K562 (cell line): ENCODE measurements at regions not wholly inside any gene's neighbourhood (a gene's known extent, or its start where the extent isn't known, plus 50 kb on each side); places are given as distances from the start of the nearest gene placed in this dataset.
A peak's percentile ranks its signal among the peaks of the same experiment; 100 is the strongest.

Experiments used
- CHD4 ChIP-seq: fragments of 200-600 bp; sonication (generic); IDR thresholded peaks from 3 replicates; pipeline ENCODE4 v1.6.1; 2012; ENCODE audit warnings: low read depth, mild to moderate bottlenecking, mixed read lengths, low read length, inconsistent platforms; ENCODE audit not compliant: insufficient read depth, insufficient replicate concordance, poor library complexity, severe bottlenecking
- E4F1 ChIP-seq: fragments of 250-450 bp; sonication (Bioruptor Pico); IDR thresholded peaks from 2 replicates; pipeline ENCODE4 v1.5.0; 2021; ENCODE audit warnings: mild to moderate bottlenecking, borderline replicate concordance
- JUNB ChIP-seq: fragments of 450-650 bp; formaldehyde crosslinking; conservative IDR thresholded peaks from 2 replicates; pipeline ENCODE4 v1.4.0; 2020; ENCODE audit warnings: mild to moderate bottlenecking
- NR4A1 ChIP-seq, 2 experiments: fragments of 250-450 bp in 1 of 2; fragments of 450-650 bp in 1 of 2; sonication (Bioruptor Pico) in 1 of 2; IDR thresholded peaks; 2 replicates each; pipeline versions ENCODE4 v1.4.0 to v1.6.1; 2016 to 2020; ENCODE audit warnings: mild to moderate bottlenecking in 2 of 2, missing compliant biosample characterization in 1 of 2, missing genetic modification characterization in 1 of 2, moderate library complexity in 1 of 2
- PCBP1 ChIP-seq: fragments of 200-400 bp; formaldehyde crosslinking; IDR thresholded peaks from 2 replicates; pipeline ENCODE4 v1.6.1; 2018; ENCODE audit warnings: mild to moderate bottlenecking, low read depth, low read length; ENCODE audit not compliant: poor library complexity, severe bottlenecking
- RHOXF2B ChIP-seq: fragments of 250-450 bp; sonication (Bioruptor Pico); conservative IDR thresholded peaks from 2 replicates; pipeline ENCODE4 v1.5.1; 2021
- RNF2 ChIP-seq: sonication (generic); IDR thresholded peaks from 2 replicates; pipeline ENCODE4 v1.6.1; 2016
- SMARCE1 ChIP-seq: fragments of 450-650 bp; IDR thresholded peaks from 2 replicates; pipeline ENCODE4 v1.7.1; 2016; ENCODE audit warnings: mild to moderate bottlenecking
- ZNF134 ChIP-seq: fragments of 250-450 bp; sonication (Bioruptor Pico); conservative IDR thresholded peaks from 2 replicates; pipeline ENCODE4 v1.4.0; 2020
- ZNF444 ChIP-seq: fragments of 250-450 bp; sonication (Bioruptor Pico); IDR thresholded peaks from 2 replicates; pipeline ENCODE4 v1.4.0; 2020; ENCODE audit warnings: mild to moderate bottlenecking, moderate library complexity
- TF ChIP-seq, protein P1 (sequence below), 2 experiments: fragments of 450-650 bp; conservative IDR thresholded peaks; 2 replicates each; pipeline ENCODE4 v1.6.1; 2017; ENCODE audit warnings: mild to moderate bottlenecking in 2 of 2, moderate library complexity in 2 of 2
- TF ChIP-seq, protein P2 (sequence below): sonication (generic); IDR thresholded peaks from 2 replicates; pipeline ENCODE4 v1.6.1; 2016
- TF ChIP-seq, protein P3 (sequence below): IDR thresholded peaks from 2 replicates; pipeline ENCODE4 v1.6.1; 2011; ENCODE audit warnings: borderline replicate concordance, low read depth, mild to moderate bottlenecking, moderate library complexity, low read length; ENCODE audit not compliant: insufficient read depth, poor library complexity, severe bottlenecking
- TF ChIP-seq, protein P4 (sequence below): sonication (generic); formaldehyde crosslinking; IDR thresholded peaks from 2 replicates; pipeline ENCODE4 v1.8.0; 2022; ENCODE audit warnings: mild to moderate bottlenecking, missing genetic modification reagents

DNA sequence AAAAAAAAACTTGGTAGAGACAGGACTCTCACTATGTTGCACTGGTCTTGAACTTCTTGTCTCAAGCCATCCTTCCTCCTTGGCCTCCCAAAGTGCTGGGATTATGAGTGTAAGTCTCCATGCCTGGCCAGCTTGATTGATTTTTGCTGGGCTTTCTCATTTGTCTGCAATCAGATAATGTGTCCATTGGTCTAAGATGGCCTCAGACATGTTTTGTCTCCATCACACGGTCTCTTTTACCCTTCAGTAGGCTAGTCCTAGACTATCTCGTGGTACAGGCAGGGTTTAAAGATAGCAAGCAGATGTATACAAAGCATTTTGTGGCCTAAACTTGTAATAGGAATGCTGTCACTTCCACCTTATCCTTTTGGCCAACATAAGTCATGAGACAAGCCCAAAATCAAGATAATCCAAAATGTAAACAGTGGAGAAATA, 289.1 kb downstream of the TFAP2B start (continued):
- TF ChIP-seq, protein P1, sequence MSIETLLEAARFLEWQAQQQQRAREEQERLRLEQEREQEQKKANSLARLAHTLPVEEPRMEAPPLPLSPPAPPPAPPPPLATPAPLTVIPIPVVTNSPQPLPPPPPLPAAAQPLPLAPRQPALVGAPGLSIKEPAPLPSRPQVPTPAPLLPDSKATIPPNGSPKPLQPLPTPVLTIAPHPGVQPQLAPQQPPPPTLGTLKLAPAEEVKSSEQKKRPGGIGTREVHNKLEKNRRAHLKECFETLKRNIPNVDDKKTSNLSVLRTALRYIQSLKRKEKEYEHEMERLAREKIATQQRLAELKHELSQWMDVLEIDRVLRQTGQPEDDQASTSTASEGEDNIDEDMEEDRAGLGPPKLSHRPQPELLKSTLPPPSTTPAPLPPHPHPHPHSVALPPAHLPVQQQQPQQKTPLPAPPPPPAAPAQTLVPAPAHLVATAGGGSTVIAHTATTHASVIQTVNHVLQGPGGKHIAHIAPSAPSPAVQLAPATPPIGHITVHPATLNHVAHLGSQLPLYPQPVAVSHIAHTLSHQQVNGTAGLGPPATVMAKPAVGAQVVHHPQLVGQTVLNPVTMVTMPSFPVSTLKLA (conservative IDR thresholded peaks at IDR 0.05): peak in 1 of 2 experiments; percentile 65; a peak in 1 of 4 replicates
- TF ChIP-seq ZNF444 (no peak), PCBP1 (no peak), JUNB (CRISPR knock-in tag) (no peak), ZNF134 (peak; percentile 56; the same call in 1 of the 2 replicates), NR4A1 (CRISPR knock-in tag; IDR thresholded peaks at IDR 0.05) (no peak), NR4A1 (tag; IDR thresholded peaks at IDR 0.05) (peak; percentile 93), RNF2 (no peak), SMARCE1 (peak; percentile 69; the same call in 1 of the 2 replicates), CHD4 (no peak), E4F1 (CRISPR knock-in tag) (no peak), RHOXF2B (CRISPR knock-in tag) (no peak)
- TF ChIP-seq, protein P2, sequence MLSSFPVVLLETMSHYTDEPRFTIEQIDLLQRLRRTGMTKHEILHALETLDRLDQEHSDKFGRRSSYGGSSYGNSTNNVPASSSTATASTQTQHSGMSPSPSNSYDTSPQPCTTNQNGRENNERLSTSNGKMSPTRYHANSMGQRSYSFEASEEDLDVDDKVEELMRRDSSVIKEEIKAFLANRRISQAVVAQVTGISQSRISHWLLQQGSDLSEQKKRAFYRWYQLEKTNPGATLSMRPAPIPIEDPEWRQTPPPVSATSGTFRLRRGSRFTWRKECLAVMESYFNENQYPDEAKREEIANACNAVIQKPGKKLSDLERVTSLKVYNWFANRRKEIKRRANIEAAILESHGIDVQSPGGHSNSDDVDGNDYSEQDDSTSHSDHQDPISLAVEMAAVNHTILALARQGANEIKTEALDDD: peak; percentile 78
- TF ChIP-seq, protein P3, sequence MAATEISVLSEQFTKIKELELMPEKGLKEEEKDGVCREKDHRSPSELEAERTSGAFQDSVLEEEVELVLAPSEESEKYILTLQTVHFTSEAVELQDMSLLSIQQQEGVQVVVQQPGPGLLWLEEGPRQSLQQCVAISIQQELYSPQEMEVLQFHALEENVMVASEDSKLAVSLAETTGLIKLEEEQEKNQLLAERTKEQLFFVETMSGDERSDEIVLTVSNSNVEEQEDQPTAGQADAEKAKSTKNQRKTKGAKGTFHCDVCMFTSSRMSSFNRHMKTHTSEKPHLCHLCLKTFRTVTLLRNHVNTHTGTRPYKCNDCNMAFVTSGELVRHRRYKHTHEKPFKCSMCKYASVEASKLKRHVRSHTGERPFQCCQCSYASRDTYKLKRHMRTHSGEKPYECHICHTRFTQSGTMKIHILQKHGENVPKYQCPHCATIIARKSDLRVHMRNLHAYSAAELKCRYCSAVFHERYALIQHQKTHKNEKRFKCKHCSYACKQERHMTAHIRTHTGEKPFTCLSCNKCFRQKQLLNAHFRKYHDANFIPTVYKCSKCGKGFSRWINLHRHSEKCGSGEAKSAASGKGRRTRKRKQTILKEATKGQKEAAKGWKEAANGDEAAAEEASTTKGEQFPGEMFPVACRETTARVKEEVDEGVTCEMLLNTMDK: no peak
- TF ChIP-seq, protein P4, sequence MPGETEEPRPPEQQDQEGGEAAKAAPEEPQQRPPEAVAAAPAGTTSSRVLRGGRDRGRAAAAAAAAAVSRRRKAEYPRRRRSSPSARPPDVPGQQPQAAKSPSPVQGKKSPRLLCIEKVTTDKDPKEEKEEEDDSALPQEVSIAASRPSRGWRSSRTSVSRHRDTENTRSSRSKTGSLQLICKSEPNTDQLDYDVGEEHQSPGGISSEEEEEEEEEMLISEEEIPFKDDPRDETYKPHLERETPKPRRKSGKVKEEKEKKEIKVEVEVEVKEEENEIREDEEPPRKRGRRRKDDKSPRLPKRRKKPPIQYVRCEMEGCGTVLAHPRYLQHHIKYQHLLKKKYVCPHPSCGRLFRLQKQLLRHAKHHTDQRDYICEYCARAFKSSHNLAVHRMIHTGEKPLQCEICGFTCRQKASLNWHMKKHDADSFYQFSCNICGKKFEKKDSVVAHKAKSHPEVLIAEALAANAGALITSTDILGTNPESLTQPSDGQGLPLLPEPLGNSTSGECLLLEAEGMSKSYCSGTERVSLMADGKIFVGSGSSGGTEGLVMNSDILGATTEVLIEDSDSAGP (CRISPR knock-in tag): no peak
